GM23338 (cell line): ENCODE measurements at regions not wholly inside any gene's neighbourhood (a gene's known extent, or its start where the extent isn't known, plus 50 kb on each side); places are given as distances from the start of the nearest gene placed in this dataset.

ENCODE experiments used
- ATAC-seq: fragments of 200-7000 bp; cut with Tn5 transposase; 3 replicates; pipeline ENCODE4 v1.9.1; 2020
- DNase-seq: peaks from one replicate; pipeline ENCODE4 v3.0.0-alpha.2; 2015; ENCODE audit warnings: low spot score
- H2AFZ ChIP-seq: fragments of 200-600 bp; sonication (generic); 2 replicates; pipeline ENCODE4 v1.8.0; 2016; ENCODE audit warnings: antibody characterized with exemption, mild to moderate bottlenecking, moderate library complexity
- H3F3A ChIP-seq: fragments of 200-600 bp; sonication (generic); replicated peaks from 2 replicates; pipeline ENCODE4 v1.8.0; 2017; ENCODE audit warnings: antibody characterized with exemption, mixed run types, low read depth
- H3K27ac ChIP-seq: fragments of 200-600 bp; sonication (generic); 2 replicates; pipeline ENCODE4 v1.6.1; 2016; ENCODE audit warnings: low read depth
- H3K27me3 ChIP-seq: fragments of 200-600 bp; sonication (generic); 2 replicates; pipeline ENCODE4 v1.8.0; 2016; ENCODE audit warnings: mild to moderate bottlenecking, mixed run types, moderate library complexity; ENCODE audit not compliant: insufficient read depth
- H3K36me3 ChIP-seq: fragments of 200-600 bp; sonication (generic); 2 replicates; pipeline ENCODE4 v1.8.0; 2016; ENCODE audit warnings: mild to moderate bottlenecking; ENCODE audit not compliant: insufficient read depth
- H3K4me1 ChIP-seq: fragments of 200-600 bp; sonication (generic); 2 replicates; pipeline ENCODE4 v1.8.0; 2016; ENCODE audit warnings: mild to moderate bottlenecking, moderate library complexity; ENCODE audit not compliant: insufficient read depth
- H3K4me2 ChIP-seq: fragments of 200-600 bp; sonication (generic); 2 replicates; pipeline ENCODE4 v1.7.1; 2017; ENCODE audit warnings: mixed run types
- H3K4me3 ChIP-seq: fragments of 200-600 bp; sonication (generic); 2 replicates; pipeline ENCODE4 v1.6.1; 2016; ENCODE audit warnings: mixed run types
- H3K79me2 ChIP-seq: fragments of 200-600 bp; sonication (generic); replicated peaks from 2 replicates; pipeline ENCODE4 v1.8.0; 2017; ENCODE audit warnings: mild to moderate bottlenecking; ENCODE audit not compliant: insufficient read depth
- H3K9me2 ChIP-seq: fragments of 200-600 bp; sonication (generic); 2 replicates; pipeline ENCODE4 v1.8.0; 2017; ENCODE audit not compliant: insufficient read depth
- H4K20me1 ChIP-seq: fragments of 200-600 bp; sonication (generic); replicated peaks from 2 replicates; pipeline ENCODE4 v1.8.0; 2017; ENCODE audit warnings: mild to moderate bottlenecking; ENCODE audit not compliant: insufficient read depth
- H3K27ac Mint-ChIP-seq: 2 replicates; pipeline ENCODE4 v1.8.0; 2020; ENCODE audit warnings: inconsistent platforms, mild to moderate bottlenecking, moderate library complexity, mixed read lengths
- H3K27me3 Mint-ChIP-seq: 3 replicates; pipeline ENCODE4 v1.8.0; 2022; ENCODE audit warnings: low read depth, mild to moderate bottlenecking, moderate library complexity, mixed read lengths, inconsistent platforms; ENCODE audit not compliant: insufficient read depth, poor library complexity
- H3K36me3 Mint-ChIP-seq: 3 replicates; pipeline ENCODE4 v1.8.0; 2021; ENCODE audit warnings: low read depth, mild to moderate bottlenecking, inconsistent platforms, moderate library complexity, mixed read lengths
- H3K4me1 Mint-ChIP-seq: 3 replicates; pipeline ENCODE4 v1.8.0; 2020; ENCODE audit warnings: mild to moderate bottlenecking, inconsistent platforms, mixed read lengths
- H3K4me3 Mint-ChIP-seq: 3 replicates; pipeline ENCODE4 v1.8.0; 2021; ENCODE audit warnings: moderate library complexity, mild to moderate bottlenecking, inconsistent platforms, mixed read lengths
- H3K9me3 Mint-ChIP-seq: 3 replicates; pipeline ENCODE4 v1.8.0; 2020; ENCODE audit warnings: moderate library complexity, mild to moderate bottlenecking, inconsistent platforms, mixed read lengths
- CREB1 ChIP-seq: fragments of 250-450 bp; sonication (Bioruptor Pico); IDR thresholded peaks from 2 replicates; pipeline ENCODE4 v1.5.0; 2020; ENCODE audit warnings: low read depth, mild to moderate bottlenecking, moderate library complexity
- EZH2 ChIP-seq: fragments of 200-600 bp; sonication (generic); IDR thresholded peaks from one replicate; pipeline ENCODE4 v1.8.0; 2017; ENCODE audit warnings: antibody characterized with exemption, mild to moderate bottlenecking, low read depth; ENCODE audit not compliant: unreplicated experiment
- EZH2phosphoT487 ChIP-seq: fragments of 200-600 bp; sonication (generic); IDR thresholded peaks from one replicate; pipeline ENCODE4 v1.8.1; 2018; ENCODE audit warnings: antibody characterized with exemption; ENCODE audit not compliant: unreplicated experiment
- JUNB ChIP-seq: IDR thresholded peaks from one replicate; pipeline ENCODE4 v1.6.1; 2016; ENCODE audit warnings: antibody characterized with exemption; ENCODE audit not compliant: unreplicated experiment
- NANOG ChIP-seq: IDR thresholded peaks from 2 replicates; pipeline ENCODE4 v1.6.1; 2016; ENCODE audit warnings: antibody characterized with exemption, borderline replicate concordance
- POLR2AphosphoS5 ChIP-seq: IDR thresholded peaks from 2 replicates; pipeline ENCODE4 v1.6.1; 2016; ENCODE audit warnings: antibody characterized with exemption, low read depth
- STAT1 ChIP-seq: IDR thresholded peaks from one replicate; pipeline ENCODE4 v1.6.1; 2016; ENCODE audit warnings: antibody characterized with exemption; ENCODE audit not compliant: unreplicated experiment
- ZNF114 ChIP-seq: fragments of 250-450 bp; sonication (Bioruptor Pico); IDR thresholded peaks from 2 replicates; pipeline ENCODE4 v1.5.0; 2020; ENCODE audit warnings: mild to moderate bottlenecking, moderate library complexity
- ZNF331 ChIP-seq: fragments of 250-450 bp; sonication (Bioruptor Pico); IDR thresholded peaks from 2 replicates; pipeline ENCODE4 v1.5.0; 2020; ENCODE audit warnings: low read depth, mild to moderate bottlenecking, moderate library complexity
- TF ChIP-seq, protein P1 (sequence below): IDR thresholded peaks from 2 replicates; pipeline ENCODE4 v1.6.1; 2016; ENCODE audit warnings: antibody characterized with exemption
- TF ChIP-seq, protein P2 (sequence below): IDR thresholded peaks from one replicate; pipeline ENCODE4 v1.6.1; 2018; ENCODE audit warnings: antibody characterized with exemption; ENCODE audit not compliant: unreplicated experiment
- TF ChIP-seq, protein P3 (sequence below): fragments of 250-450 bp; sonication (Bioruptor Pico); IDR thresholded peaks from 2 replicates; pipeline ENCODE4 v1.5.0; 2020; ENCODE audit warnings: mild to moderate bottlenecking, moderate library complexity
- TF ChIP-seq, protein P4 (sequence below), 2 experiments: fragments of 200-600 bp in 1 of 2; sonication (generic) in 1 of 2; conservative IDR thresholded peaks; 2 replicates each; pipeline versions ENCODE4 v1.5.1 to v1.6.1; 2016 to 2017; ENCODE audit warnings: antibody characterized with exemption in 2 of 2, low read depth in 2 of 2, mild to moderate bottlenecking in 2 of 2, moderate library complexity in 1 of 2

DNA sequence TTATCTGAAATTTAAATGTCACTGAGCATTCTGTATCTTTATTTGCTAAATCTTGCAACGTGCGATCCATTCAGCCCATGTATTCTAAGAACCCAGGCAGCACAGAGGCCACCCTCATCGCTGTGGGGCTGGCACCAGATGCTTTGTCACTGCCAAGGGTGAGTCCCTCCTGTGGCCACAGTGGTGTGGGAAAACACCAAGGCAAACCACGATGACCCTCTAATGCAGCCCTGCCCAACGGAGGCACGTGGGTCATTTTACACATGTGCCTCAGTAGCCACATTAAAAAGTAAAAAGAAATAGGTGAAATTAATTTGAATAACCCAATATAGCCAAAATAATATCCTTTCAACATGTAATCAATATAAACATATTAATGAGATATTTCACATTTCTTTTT is 221.7 kb downstream of the UNC5CL start:
- DNase-seq (no peak), ATAC-seq (no peak)
- Histone ChIP-seq H3K4me2 (no peak overlapping the region), H2AFZ (no peak overlapping the region), H4K20me1 (no peaks in the 10 kb centered on the region), H3K27ac (no peak overlapping the region), H3K4me1 (no peaks in the 10 kb centered on the region), H3K9me2 (no peaks in the 10 kb centered on the region), H3K79me2 (no peaks in the 10 kb centered on the region), H3K27me3 (no peaks in the 10 kb centered on the region), H3K4me3 (no peak overlapping the region), H3F3A (no peaks in the 10 kb centered on the region), H3K36me3 (no peaks in the 10 kb centered on the region)
- Mint-ChIP-seq H3K27me3 (no peaks in the 10 kb centered on the region), H3K27ac (no peak overlapping the region), H3K36me3 (no peaks in the 10 kb centered on the region), H3K4me1 (no peaks in the 10 kb centered on the region), H3K4me3 (no peak overlapping the region), H3K9me3 (no peaks in the 10 kb centered on the region)
- TF ChIP-seq, protein P1, sequence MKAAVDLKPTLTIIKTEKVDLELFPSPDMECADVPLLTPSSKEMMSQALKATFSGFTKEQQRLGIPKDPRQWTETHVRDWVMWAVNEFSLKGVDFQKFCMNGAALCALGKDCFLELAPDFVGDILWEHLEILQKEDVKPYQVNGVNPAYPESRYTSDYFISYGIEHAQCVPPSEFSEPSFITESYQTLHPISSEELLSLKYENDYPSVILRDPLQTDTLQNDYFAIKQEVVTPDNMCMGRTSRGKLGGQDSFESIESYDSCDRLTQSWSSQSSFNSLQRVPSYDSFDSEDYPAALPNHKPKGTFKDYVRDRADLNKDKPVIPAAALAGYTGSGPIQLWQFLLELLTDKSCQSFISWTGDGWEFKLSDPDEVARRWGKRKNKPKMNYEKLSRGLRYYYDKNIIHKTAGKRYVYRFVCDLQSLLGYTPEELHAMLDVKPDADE = no peak
- TF ChIP-seq EZH2phosphoT487 = no peak
- TF ChIP-seq EZH2 = no peak
- TF ChIP-seq JUNB = no peak
- TF ChIP-seq, protein P2, sequence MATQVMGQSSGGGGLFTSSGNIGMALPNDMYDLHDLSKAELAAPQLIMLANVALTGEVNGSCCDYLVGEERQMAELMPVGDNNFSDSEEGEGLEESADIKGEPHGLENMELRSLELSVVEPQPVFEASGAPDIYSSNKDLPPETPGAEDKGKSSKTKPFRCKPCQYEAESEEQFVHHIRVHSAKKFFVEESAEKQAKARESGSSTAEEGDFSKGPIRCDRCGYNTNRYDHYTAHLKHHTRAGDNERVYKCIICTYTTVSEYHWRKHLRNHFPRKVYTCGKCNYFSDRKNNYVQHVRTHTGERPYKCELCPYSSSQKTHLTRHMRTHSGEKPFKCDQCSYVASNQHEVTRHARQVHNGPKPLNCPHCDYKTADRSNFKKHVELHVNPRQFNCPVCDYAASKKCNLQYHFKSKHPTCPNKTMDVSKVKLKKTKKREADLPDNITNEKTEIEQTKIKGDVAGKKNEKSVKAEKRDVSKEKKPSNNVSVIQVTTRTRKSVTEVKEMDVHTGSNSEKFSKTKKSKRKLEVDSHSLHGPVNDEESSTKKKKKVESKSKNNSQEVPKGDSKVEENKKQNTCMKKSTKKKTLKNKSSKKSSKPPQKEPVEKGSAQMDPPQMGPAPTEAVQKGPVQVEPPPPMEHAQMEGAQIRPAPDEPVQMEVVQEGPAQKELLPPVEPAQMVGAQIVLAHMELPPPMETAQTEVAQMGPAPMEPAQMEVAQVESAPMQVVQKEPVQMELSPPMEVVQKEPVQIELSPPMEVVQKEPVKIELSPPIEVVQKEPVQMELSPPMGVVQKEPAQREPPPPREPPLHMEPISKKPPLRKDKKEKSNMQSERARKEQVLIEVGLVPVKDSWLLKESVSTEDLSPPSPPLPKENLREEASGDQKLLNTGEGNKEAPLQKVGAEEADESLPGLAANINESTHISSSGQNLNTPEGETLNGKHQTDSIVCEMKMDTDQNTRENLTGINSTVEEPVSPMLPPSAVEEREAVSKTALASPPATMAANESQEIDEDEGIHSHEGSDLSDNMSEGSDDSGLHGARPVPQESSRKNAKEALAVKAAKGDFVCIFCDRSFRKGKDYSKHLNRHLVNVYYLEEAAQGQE = no peak
- no peak for TF ChIP-seq STAT1
- TF ChIP-seq, protein P3, sequence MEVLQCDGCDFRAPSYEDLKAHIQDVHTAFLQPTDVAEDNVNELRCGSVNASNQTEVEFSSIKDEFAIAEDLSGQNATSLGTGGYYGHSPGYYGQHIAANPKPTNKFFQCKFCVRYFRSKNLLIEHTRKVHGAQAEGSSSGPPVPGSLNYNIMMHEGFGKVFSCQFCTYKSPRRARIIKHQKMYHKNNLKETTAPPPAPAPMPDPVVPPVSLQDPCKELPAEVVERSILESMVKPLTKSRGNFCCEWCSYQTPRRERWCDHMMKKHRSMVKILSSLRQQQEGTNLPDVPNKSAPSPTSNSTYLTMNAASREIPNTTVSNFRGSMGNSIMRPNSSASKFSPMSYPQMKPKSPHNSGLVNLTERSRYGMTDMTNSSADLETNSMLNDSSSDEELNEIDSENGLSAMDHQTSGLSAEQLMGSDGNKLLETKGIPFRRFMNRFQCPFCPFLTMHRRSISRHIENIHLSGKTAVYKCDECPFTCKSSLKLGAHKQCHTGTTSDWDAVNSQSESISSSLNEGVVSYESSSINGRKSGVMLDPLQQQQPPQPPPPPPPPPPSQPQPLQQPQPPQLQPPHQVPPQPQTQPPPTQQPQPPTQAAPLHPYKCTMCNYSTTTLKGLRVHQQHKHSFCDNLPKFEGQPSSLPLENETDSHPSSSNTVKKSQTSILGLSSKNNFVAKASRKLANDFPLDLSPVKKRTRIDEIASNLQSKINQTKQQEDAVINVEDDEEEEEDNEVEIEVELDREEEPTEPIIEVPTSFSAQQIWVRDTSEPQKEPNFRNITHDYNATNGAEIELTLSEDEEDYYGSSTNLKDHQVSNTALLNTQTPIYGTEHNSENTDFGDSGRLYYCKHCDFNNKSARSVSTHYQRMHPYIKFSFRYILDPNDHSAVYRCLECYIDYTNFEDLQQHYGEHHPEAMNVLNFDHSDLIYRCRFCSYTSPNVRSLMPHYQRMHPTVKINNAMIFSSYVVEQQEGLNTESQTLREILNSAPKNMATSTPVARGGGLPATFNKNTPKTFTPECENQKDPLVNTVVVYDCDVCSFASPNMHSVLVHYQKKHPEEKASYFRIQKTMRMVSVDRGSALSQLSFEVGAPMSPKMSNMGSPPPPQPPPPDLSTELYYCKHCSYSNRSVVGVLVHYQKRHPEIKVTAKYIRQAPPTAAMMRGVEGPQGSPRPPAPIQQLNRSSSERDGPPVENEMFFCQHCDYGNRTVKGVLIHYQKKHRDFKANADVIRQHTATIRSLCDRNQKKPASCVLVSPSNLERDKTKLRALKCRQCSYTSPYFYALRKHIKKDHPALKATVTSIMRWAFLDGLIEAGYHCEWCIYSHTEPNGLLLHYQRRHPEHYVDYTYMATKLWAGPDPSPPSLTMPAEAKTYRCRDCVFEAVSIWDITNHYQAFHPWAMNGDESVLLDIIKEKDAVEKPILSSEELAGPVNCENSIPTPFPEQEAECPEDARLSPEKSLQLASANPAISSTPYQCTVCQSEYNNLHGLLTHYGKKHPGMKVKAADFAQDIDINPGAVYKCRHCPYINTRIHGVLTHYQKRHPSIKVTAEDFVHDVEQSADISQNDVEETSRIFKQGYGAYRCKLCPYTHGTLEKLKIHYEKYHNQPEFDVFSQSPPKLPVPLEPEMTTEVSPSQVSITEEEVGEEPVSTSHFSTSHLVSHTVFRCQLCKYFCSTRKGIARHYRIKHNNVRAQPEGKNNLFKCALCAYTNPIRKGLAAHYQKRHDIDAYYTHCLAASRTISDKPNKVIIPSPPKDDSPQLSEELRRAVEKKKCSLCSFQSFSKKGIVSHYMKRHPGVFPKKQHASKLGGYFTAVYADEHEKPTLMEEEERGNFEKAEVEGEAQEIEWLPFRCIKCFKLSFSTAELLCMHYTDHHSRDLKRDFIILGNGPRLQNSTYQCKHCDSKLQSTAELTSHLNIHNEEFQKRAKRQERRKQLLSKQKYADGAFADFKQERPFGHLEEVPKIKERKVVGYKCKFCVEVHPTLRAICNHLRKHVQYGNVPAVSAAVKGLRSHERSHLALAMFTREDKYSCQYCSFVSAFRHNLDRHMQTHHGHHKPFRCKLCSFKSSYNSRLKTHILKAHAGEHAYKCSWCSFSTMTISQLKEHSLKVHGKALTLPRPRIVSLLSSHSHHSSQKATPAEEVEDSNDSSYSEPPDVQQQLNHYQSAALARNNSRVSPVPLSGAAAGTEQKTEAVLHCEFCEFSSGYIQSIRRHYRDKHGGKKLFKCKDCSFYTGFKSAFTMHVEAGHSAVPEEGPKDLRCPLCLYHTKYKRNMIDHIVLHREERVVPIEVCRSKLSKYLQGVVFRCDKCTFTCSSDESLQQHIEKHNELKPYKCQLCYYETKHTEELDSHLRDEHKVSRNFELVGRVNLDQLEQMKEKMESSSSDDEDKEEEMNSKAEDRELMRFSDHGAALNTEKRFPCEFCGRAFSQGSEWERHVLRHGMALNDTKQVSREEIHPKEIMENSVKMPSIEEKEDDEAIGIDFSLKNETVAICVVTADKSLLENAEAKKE (CRISPR knock-in tag) = no peak
- no peak for TF ChIP-seq NANOG
- no peak for TF ChIP-seq ZNF331 (CRISPR knock-in tag)
- TF ChIP-seq, protein P4, sequence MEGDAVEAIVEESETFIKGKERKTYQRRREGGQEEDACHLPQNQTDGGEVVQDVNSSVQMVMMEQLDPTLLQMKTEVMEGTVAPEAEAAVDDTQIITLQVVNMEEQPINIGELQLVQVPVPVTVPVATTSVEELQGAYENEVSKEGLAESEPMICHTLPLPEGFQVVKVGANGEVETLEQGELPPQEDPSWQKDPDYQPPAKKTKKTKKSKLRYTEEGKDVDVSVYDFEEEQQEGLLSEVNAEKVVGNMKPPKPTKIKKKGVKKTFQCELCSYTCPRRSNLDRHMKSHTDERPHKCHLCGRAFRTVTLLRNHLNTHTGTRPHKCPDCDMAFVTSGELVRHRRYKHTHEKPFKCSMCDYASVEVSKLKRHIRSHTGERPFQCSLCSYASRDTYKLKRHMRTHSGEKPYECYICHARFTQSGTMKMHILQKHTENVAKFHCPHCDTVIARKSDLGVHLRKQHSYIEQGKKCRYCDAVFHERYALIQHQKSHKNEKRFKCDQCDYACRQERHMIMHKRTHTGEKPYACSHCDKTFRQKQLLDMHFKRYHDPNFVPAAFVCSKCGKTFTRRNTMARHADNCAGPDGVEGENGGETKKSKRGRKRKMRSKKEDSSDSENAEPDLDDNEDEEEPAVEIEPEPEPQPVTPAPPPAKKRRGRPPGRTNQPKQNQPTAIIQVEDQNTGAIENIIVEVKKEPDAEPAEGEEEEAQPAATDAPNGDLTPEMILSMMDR (conservative IDR thresholded peaks at IDR 0.05; ENCODE audit: low read depth in 2 of 2) = no peak
- no peak for TF ChIP-seq ZNF114 (CRISPR knock-in tag)
- no peak for TF ChIP-seq POLR2AphosphoS5
- no peak for TF ChIP-seq CREB1 (CRISPR knock-in tag)
